GM19025 (cell line): ENCODE measurements at regions not wholly inside any gene's neighbourhood (a gene's known extent, or its start where the extent isn't known, plus 50 kb on each side); places are given as distances from the start of the nearest gene placed in this dataset.
"Not testable (repeated sequence)": the region's sequence is repeated elsewhere in the genome, so short reads cannot be mapped to it uniquely, and the experiment has no call there.

ENCODE experiments used
- ATAC-seq: cut with Tn5 transposase; IDR thresholded peaks from one replicate; pipeline ENCODE4 v1.9.1; 2021; ENCODE audit warnings: mild to moderate bottlenecking, low read depth, moderate library complexity; ENCODE audit not compliant: unreplicated experiment

GRCh38 chr9:29004988-29005387 lies 1431.7 kb upstream of the C9orf72 start:
- no peak for ATAC-seq

- no peak for ATAC-seq
Measured at GRCh38 chr9:29006628-29007027, 1433.3 kb upstream of the C9orf72 start.

GRCh38 chr9:29012911-29013310 lies 1439.6 kb upstream of the C9orf72 start:
- ATAC-seq, result no peak

- ATAC-seq, result no peak
Measured at GRCh38 chr9:29021632-29022031, 1448.4 kb upstream of the C9orf72 start.

GRCh38 chr9:29038332-29038731 lies 1465.1 kb upstream of the C9orf72 start:
- ATAC-seq, result no peak

GRCh38 chr9:29039258-29039657 lies 1466.0 kb upstream of the C9orf72 start:
- ATAC-seq, result no peak

- ATAC-seq, result no peak
Measured at GRCh38 chr9:29043072-29043471, 1469.8 kb upstream of the C9orf72 start.

GRCh38 chr9:29044959-29045358 lies 1471.7 kb upstream of the C9orf72 start:
- ATAC-seq, result no peak

GRCh38 chr9:29060041-29060440 lies 1486.8 kb upstream of the C9orf72 start:
- no peak for ATAC-seq

GRCh38 chr9:29062446-29062845 lies 1489.2 kb upstream of the C9orf72 start:
- ATAC-seq, result no peak

- ATAC-seq, result no peak
Measured at GRCh38 chr9:29063031-29063430, 1489.8 kb upstream of the C9orf72 start.

GRCh38 chr9:29066141-29066640 lies 1492.9 kb upstream of the C9orf72 start:
- ATAC-seq, result no peak

GRCh38 chr9:29068461-29068860 lies 1495.2 kb upstream of the C9orf72 start:
- ATAC-seq, result no peak

GRCh38 chr9:29069376-29069775 lies 1496.1 kb upstream of the C9orf72 start:
- ATAC-seq, result no peak

GRCh38 chr9:29078063-29078666 lies 1504.9 kb upstream of the C9orf72 start:
- ATAC-seq, result no peak

GRCh38 chr9:29100762-29101161 lies 1527.5 kb upstream of the C9orf72 start:
- no peak for ATAC-seq

- ATAC-seq, result not testable (repeated sequence)
Measured at GRCh38 chr9:29104166-29104565, 1530.9 kb upstream of the C9orf72 start.

GRCh38 chr9:29118555-29118954 lies 1545.3 kb upstream of the C9orf72 start:
- no peak for ATAC-seq

GRCh38 chr9:29126783-29127182 lies 1553.5 kb upstream of the C9orf72 start:
- no peak for ATAC-seq

GRCh38 chr9:29129763-29130162 lies 1556.5 kb upstream of the C9orf72 start:
- ATAC-seq, result no peak

- no peak for ATAC-seq
Measured at GRCh38 chr9:29144476-29144875, 1571.2 kb upstream of the C9orf72 start.

GRCh38 chr9:29150606-29151005 lies 1577.3 kb upstream of the C9orf72 start:
- no peak for ATAC-seq
